Stomach (tissue), 4 donors: ENCODE measurements at regions not wholly inside any gene's neighbourhood (a gene's known extent, or its start where the extent isn't known, plus 50 kb on each side); places are given as distances from the start of the nearest gene placed in this dataset.

Experiments
- CTCF ChIP-seq, 7 experiments: fragments of 450-650 bp in 4 of 7; fragments of 200-600 bp in 3 of 7; sonication (generic) in 3 of 7; IDR thresholded peaks; one replicate each; pipeline ENCODE4 v1.5.1; 2016 to 2019; ENCODE audit warnings: antibody characterized with exemption in 7 of 7, control low read depth in 2 of 7, mild to moderate bottlenecking in 1 of 7
- EP300 ChIP-seq: sonication (generic); formaldehyde crosslinking; IDR thresholded peaks from one replicate; pipeline ENCODE4 v1.6.1; 2017; ENCODE audit warnings: antibody characterized with exemption
- POLR2A ChIP-seq, 4 donors: fragments of 450-650 bp; IDR thresholded peaks; one replicate each; pipeline ENCODE4 v1.6.1; 2016; ENCODE audit warnings: antibody characterized with exemption in 4 of 4, control low read depth in 2 of 4, mild to moderate bottlenecking in 1 of 4, moderate library complexity in 1 of 4
- POLR2AphosphoS5 ChIP-seq, 3 donors: sonication (generic); formaldehyde crosslinking; IDR thresholded peaks; one replicate each; pipeline ENCODE4 v1.6.1; 2016; ENCODE audit warnings: antibody characterized with exemption in 3 of 3

- TF ChIP-seq POLR2A (IDR thresholded peaks at IDR 0.05) (no peak), EP300 (no peak), CTCF (IDR thresholded peaks at IDR 0.05) (no peak), POLR2AphosphoS5 (IDR thresholded peaks at IDR 0.05) (no peak)
Observed at GRCh38 chr6:105997482-105997881, 88.7 kb upstream of the PRDM1 start.
